KMS-11 (cell line): ENCODE measurements at regions not wholly inside any gene's neighbourhood (a gene's known extent, or its start where the extent isn't known, plus 50 kb on each side); places are given as distances from the start of the nearest gene placed in this dataset.

Experiments used
- H2AFZ ChIP-seq: fragments of 200-600 bp; sonication (generic); 2 replicates; pipeline ENCODE4 v1.6.1; 2016; ENCODE audit warnings: antibody characterized with exemption, mixed run types, low read depth
- H3K27ac ChIP-seq: fragments of 200-600 bp; sonication (generic); 2 replicates; pipeline ENCODE4 v1.6.1; 2016; ENCODE audit warnings: mild to moderate bottlenecking, mixed run types
- H3K27me3 ChIP-seq: fragments of 200-600 bp; sonication (generic); 2 replicates; pipeline ENCODE4 v1.6.1; 2017; ENCODE audit warnings: mild to moderate bottlenecking, low read depth, mixed run types, moderate library complexity; ENCODE audit not compliant: insufficient read depth
- H3K36me3 ChIP-seq: fragments of 200-600 bp; sonication (generic); 2 replicates; pipeline ENCODE4 v1.6.1; 2017; ENCODE audit warnings: mild to moderate bottlenecking, mixed run types; ENCODE audit not compliant: insufficient read depth
- H3K4me1 ChIP-seq: fragments of 200-600 bp; sonication (generic); 2 replicates; pipeline ENCODE4 v1.6.1; 2016; ENCODE audit warnings: mild to moderate bottlenecking, low read depth, mixed run types; ENCODE audit not compliant: poor library complexity, severe bottlenecking
- H3K4me2 ChIP-seq: fragments of 200-600 bp; sonication (generic); 2 replicates; pipeline ENCODE4 v1.7.0; 2016; ENCODE audit warnings: mild to moderate bottlenecking, mixed run types
- H3K4me3 ChIP-seq: fragments of 200-600 bp; sonication (generic); IDR thresholded peaks from 2 replicates; pipeline ENCODE4 v1.6.1; 2017; ENCODE audit warnings: low read depth, low read length, mixed read lengths; ENCODE audit not compliant: insufficient read depth
- H3K79me2 ChIP-seq: fragments of 200-600 bp; sonication (generic); 2 replicates; pipeline ENCODE4 v1.6.1; 2016; ENCODE audit warnings: low read depth, mixed run types; ENCODE audit not compliant: insufficient read depth
- H3K9ac ChIP-seq: fragments of 200-600 bp; sonication (generic); 2 replicates; pipeline ENCODE4 v1.6.1; 2016; ENCODE audit warnings: mild to moderate bottlenecking, mixed run types
- H4K20me1 ChIP-seq: fragments of 200-600 bp; sonication (generic); 2 replicates; pipeline ENCODE4 v1.6.1; 2016; ENCODE audit warnings: mild to moderate bottlenecking, mixed run types; ENCODE audit not compliant: insufficient read depth
- CTCF ChIP-seq: fragments of 200-600 bp; sonication (generic); conservative IDR thresholded peaks from 2 replicates; pipeline ENCODE4 v1.6.1; 2017; ENCODE audit warnings: low read depth, mild to moderate bottlenecking, antibody characterized with exemption, low read length, moderate library complexity, mixed read lengths

- no peak overlapping the region for H2AFZ ChIP-seq
These were observed 224.4 kb upstream of the MC4R start for GRCh38 chr18:60596928-60597327.

GRCh38 chr18:60599267-60599666, 226.7 kb upstream of the MC4R start:
- Histone ChIP-seq H3K36me3 (no peaks in the 10 kb centered on the region), H3K27me3 (no peaks in the 10 kb centered on the region), H3K79me2 (no peaks in the 10 kb centered on the region), H3K4me3 (no peak overlapping the region), H3K27ac (no peak overlapping the region), H3K4me1 (peaks cover 29% of the 10 kb centered on the region), H4K20me1 (no peaks in the 10 kb centered on the region), H3K4me2 (peak overlapping the region; percentile 32), H2AFZ (no peak overlapping the region), H3K9ac (no peak overlapping the region)
- no peak for TF ChIP-seq CTCF

More at GRCh38 chr18:60596928-60597327, 224.4 kb upstream of the MC4R start:
- no peak for TF ChIP-seq CTCF
- no peak overlapping the region for H3K9ac ChIP-seq
- H3K4me1 ChIP-seq = peaks cover 29% of the 10 kb centered on the region
- no peaks in the 10 kb centered on the region for H3K27me3 ChIP-seq
- no peak overlapping the region for H3K27ac ChIP-seq
- no peak overlapping the region for H3K4me2 ChIP-seq
- no peaks in the 10 kb centered on the region for H3K36me3 ChIP-seq
- H3K4me3 ChIP-seq = no peak overlapping the region
- H4K20me1 ChIP-seq = no peaks in the 10 kb centered on the region
- H3K79me2 ChIP-seq = no peaks in the 10 kb centered on the region

GRCh38 chr18:60599995-60600394, 227.4 kb upstream of the MC4R start:
- H3K27ac ChIP-seq = no peak overlapping the region
- H4K20me1 ChIP-seq = no peaks in the 10 kb centered on the region
- peaks cover 29% of the 10 kb centered on the region for H3K4me1 ChIP-seq
- H3K4me2 ChIP-seq = peak overlapping the region; percentile 32; the same call in 1 of the 2 replicates
- H3K79me2 ChIP-seq = no peaks in the 10 kb centered on the region
- no peak overlapping the region for H2AFZ ChIP-seq
- H3K27me3 ChIP-seq = no peaks in the 10 kb centered on the region
- H3K36me3 ChIP-seq = no peaks in the 10 kb centered on the region
- no peak for TF ChIP-seq CTCF
- H3K4me3 ChIP-seq = no peak overlapping the region
- no peak overlapping the region for H3K9ac ChIP-seq

GRCh38 chr18:60601249-60601648, 228.7 kb upstream of the MC4R start:
- Histone ChIP-seq H3K4me1 (peaks cover 29% of the 10 kb centered on the region), H4K20me1 (no peaks in the 10 kb centered on the region), H3K79me2 (no peaks in the 10 kb centered on the region), H3K36me3 (no peaks in the 10 kb centered on the region), H3K27ac (no peak overlapping the region), H3K4me2 (no peak overlapping the region), H2AFZ (no peak overlapping the region), H3K4me3 (no peak overlapping the region), H3K27me3 (no peaks in the 10 kb centered on the region), H3K9ac (no peak overlapping the region)
- TF ChIP-seq CTCF = no peak

GRCh38 chr18:60623331-60623730, 250.8 kb upstream of the MC4R start:
- no peak for TF ChIP-seq CTCF
- H3K4me2 ChIP-seq = no peak overlapping the region

More at GRCh38 chr18:60623331-60623730, 250.8 kb upstream of the MC4R start:
- Histone ChIP-seq H3K4me1 (no peaks in the 10 kb centered on the region), H4K20me1 (no peaks in the 10 kb centered on the region), H3K36me3 (no peaks in the 10 kb centered on the region), H3K27me3 (no peaks in the 10 kb centered on the region), H3K4me3 (no peak overlapping the region), H3K27ac (no peak overlapping the region), H2AFZ (no peak overlapping the region), H3K9ac (no peak overlapping the region), H3K79me2 (no peaks in the 10 kb centered on the region)
